GM19035 (cell line): ENCODE measurements at regions not wholly inside any gene's neighbourhood (a gene's known extent, or its start where the extent isn't known, plus 50 kb on each side); places are given as distances from the start of the nearest gene placed in this dataset.
"Not testable (repeated sequence)": the region's sequence is repeated elsewhere in the genome, so short reads cannot be mapped to it uniquely, and the experiment has no call there.

Source experiments
- ATAC-seq: cut with Tn5 transposase; IDR thresholded peaks from one replicate; pipeline ENCODE4 v1.9.1; 2021; ENCODE audit not compliant: unreplicated experiment

DNA sequence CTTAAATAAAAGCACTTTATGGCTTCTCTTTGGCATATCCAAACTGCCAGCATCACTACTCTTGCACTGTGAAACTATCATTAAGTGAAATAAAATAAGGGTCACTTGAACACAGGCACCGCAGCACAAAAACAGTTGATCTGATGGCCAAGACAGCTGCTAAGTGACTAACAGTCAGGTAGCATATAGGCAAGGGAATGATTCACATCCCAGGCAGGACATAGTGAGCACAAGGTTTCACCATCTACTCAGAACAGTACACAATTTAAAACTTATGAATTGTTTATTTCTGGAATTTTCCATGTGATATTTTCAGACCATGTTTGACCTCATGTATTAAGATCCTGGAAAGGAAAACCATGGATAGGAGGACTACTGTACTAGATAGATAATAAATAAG, 214.2 kb downstream of the MREG start:
- no peak for ATAC-seq

DNA sequence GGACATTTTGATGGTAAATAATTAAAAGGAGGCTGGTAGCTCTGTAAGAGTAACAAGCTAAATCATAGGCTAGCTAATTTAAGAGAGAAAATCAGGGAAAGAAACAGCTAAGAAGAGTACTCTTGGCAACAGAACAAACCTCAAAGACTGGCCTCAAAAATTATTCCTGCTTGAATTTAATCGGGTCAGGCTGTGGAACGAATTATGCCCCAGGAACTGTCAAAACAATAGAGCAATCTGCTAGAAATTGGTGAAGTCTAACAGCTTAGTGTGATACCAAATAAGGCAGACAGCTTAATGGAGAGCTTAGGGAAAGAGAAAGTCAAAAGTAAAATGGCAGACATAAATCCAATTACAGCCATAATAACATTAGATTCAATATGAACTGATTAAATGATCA, 215.7 kb downstream of the MREG start:
- no peak for ATAC-seq

DNA sequence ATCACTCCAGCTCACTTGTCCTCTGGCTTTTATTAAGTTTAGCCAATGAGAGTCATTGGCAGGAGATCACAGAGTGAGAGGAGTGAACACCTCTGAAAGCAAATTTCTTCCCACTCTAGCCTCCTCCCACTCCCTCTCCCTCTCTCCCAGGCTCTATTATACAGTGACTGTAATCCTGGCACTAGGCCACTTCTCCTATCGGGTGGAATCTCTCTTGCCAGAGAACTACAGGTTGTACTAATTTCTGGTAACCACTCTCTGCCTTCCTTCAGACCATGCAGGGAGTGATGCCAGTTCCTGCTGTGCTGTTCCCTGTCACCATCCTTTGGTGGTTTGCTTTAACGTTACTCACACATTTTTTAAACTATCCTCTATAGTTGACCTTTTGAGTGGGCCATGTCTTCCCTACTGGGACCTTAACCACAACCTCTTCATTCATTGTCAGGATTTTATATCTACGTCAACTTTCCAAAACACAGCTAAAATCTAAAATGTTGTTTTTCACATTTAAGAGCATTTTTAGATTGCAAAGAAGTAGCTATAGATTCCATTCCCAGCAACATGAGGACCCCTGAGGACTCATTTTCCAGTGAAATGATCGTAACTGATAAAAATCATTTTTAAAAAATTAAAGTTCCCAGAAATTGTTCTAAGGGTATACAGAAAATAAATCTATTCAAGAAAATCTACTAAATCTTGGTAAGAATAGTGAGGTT, 217.1 kb downstream of the MREG start:
- no peak for ATAC-seq

DNA sequence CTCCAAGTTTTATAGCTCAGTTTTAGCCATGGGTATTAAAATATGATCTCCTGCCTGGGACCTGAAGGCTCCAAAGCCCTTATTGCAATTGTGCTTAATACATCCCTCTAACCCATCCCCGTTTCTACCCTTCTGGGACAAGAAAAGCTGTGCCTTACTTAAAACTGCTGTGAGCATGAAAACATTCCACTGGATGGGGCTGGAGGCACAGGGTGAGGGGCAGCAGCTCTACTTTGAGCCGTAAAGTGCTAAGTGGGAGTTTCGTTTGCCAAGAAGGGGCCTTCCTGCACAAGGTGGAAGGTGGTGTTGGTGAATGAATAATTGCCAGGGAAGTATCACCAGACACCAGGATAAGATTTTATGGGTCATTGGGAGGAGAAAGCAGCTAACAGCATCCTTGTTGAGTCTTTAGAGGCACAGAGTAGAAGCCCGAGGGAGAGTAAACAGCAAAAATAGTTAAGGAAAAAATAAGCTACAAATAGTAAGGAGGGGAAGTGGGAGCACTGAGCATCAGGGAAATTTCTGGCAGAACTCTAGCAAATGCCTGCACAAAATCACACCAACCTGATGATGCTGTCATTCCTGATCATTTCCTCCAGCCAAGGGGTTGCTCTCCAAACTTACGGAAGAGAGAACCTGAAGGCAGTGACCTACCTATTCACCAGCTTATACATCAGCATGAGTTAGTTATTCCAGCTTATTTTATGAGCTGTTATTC, 218.4 kb downstream of the MREG start:
- ATAC-seq, result no peak

DNA sequence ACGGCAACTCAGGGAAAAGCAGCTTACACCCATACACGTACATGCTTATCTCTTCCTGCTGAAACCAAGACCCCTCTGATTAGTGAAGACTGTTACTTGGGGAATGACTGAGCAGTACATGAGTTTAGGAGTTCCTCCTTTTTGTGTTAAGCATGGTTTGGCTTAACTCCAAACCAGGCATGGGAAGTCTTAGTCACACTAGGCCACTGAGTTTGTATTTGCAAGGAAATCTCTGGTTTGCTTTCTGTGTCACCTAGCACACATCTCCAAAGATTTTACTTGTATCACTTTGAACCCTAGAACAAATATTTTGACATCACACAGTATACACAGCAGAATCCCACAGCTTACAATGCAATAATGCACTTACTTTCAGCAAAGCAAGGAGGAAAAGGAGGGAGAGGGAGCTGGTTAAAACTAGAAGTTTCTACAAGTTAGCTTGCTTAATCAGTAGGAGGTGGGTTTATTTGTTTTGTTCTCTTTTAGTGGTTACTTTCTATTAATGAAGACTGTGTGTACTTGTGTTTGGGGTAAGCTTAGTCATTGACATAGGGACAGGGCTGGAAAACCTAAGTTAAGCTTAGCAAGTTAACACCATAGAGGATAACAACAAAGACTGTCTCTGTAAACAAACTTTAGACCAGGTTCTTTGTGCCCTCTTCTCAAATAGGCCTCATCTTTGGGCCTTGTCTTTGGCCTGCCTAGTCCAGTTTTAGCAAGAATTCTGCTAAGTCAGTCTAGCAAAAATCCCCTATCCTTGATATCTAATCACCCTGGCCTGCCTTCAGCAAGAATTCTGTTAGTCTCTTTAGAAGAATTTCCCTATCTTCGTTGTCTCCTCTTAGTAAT, 219.4 kb downstream of the MREG start:
- no peak for ATAC-seq

GRCh38 chr2:215791481-215791937, 221.8 kb downstream of the MREG start:
- no peak for ATAC-seq

DNA sequence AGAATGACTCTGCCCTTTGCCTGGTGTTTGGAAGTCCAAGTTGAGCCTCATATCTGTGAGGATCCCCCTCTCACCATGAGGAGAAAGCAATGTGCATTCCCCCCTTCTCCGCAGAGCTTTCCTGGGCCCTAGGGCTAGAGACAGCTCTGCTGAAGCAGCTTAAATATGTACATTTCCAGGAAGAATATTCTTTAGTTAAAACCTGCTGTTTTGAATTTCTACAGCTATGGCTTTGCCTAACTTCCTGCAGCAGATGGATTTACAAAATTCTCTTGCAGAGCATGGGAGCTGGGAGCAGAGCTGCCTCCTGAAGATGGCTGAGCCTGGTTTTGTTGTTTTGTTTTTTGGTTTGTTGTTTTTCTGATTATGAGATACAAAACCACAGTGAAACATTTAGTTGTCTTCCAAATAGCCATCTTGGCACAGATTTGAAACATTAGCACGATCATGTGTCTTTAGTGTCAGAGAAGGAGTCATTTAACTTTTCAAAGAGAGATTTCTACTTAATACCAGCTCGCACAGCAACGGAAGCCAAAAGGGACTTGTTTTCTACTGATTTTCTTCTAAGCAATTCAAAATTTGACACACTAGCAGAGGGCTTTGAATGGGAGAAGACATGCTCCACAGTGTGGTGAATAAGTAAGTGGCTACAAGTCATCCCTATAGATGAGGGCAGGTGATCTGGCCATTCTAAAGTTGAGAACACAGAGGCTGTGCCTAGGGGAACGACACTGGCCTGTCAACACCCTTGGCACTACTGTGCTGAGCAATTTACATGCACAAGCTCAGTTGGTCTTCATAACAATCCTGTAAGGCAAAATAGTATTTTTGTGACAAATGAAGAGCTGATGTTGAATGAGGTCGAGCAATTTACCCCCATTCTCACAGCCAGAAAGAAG, 222.6 kb downstream of the MREG start:
- ATAC-seq, result no peak

DNA sequence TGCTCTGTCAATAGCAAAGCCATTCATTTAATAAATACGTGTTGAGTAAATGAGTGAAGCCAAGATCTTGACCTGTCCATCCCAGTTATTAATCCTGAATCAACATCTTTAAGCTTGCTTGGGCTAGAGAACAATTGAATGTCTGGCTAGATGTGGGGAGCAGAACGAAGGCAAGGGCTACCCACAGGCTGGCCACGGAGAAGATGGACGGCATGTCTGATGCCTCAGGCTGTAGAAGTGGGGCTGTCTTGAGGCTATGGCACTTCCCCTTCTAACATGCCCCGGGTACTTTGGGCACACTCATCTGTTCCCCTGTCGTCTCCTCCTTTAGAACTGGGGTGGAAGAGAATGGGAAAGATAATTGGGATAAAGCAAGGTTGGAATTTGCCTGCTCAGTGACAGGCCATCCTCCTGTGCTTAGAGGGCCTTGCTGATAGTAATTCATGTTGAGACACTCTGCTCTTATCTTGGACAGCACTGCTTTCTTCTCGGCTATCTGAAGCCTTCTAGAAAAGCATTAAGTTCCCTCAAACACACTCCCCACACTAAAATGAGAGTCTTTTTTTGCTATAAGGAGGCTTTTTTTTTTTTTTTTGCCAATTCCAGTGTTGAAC, 225.7 kb downstream of the MREG start:
- ATAC-seq, result no peak

DNA sequence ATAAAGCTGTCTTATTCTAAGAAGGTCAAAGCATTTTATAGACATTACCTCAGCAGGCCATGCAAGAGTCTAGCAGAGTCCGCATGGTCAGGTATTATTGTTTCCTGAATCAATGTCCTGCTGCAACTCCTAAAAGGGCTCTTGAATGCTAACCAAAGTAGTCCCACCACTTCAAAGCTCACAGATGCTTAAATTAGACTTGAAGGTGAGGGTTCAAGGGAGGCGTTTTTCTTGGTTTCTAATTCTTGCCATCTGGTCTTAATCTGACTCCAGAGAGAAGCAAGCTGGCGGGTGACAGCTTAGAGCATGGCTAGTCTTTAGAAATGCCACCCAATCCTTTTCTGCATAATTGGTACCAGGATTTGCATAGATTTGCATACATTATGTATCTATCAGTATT, 226.3 kb downstream of the MREG start:
- no peak for ATAC-seq

DNA sequence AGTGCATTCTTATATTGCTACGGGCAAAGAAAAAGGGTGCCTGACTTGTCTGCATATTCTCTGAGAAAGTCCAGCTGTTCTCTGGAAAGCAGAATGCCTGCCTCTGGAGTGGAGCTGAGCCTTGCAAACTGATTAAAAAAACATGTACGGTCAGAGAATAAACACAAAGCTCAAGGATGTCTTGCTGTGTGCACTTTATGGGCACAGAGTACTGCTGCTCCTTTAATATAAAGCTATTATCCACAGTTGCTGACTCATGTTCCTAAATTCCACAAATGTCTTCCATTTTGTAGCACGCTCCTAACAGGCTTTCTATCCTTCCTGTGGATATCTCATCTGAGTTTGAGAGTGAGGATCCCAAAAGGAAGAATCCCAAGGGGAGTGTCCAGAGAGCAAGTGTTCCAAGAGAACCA, 229.0 kb downstream of the MREG start:
- ATAC-seq, result no peak

GRCh38 chr2:215783640-215784039, 229.7 kb downstream of the MREG start:
- not testable (repeated sequence) for ATAC-seq

DNA sequence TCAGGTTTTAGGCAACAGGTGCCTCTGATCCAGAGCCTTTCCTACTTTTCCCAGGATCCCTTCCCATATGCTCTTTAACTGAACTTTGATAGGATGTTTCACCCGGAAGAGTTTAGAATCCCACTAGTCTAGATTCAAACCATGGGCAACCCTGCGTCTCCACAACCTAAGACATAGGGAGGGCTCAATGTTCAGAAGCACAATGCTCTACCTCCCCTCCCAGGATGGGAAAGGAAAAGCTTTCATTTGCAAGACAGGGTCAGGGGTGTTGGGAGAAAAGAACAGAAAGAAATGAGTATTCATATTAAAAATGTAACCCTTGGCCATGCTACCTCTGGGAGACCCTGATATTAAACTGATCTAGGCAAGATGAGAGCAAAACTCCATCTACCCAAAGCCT, 230.4 kb downstream of the MREG start:
- no peak for ATAC-seq

- ATAC-seq, result no peak
Measured at GRCh38 chr2:215782295-215782694, 231.1 kb downstream of the MREG start.

- ATAC-seq, result no peak
Measured at GRCh38 chr2:215780907-215781685, 232.3 kb downstream of the MREG start.

DNA sequence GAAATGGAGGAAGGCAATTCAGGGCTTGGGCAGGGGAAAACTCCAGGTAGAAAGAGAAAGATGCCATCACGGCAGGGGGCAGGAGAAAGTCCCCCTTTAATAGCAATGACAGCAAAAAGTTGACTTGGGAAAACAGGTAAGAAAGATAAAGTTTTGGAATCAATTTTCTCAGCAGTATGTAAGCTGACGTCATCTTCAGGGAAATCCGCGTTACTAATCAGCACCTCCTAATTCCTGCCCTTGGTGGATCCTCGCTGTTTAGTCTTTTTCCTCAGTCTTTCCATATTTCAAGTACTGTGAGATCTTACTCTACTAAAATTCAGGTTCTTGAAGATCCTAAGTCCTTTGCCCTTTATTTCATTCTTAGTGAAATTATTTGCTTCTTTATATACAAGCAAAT, 233.0 kb downstream of the MREG start:
- ATAC-seq, result no peak

DNA sequence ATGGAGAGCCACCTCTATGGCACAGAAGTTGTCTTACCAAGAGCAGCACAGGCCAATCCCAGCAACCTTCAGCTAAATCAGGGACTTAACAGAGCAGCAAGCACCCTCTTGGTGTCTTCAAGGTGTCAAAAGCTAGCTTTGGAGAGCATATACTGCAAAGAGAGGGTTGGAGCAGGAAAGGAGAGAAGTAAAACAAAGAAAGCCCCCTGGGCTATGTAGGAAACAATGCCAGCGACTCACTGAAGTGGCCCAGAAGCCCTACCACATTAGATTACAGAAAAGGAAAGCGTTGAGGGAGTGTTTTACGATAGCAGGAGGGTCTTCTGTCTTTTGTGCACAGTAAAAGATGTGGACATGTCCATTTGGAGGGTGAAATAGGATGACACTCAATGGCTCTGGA, 233.4 kb downstream of the MREG start:
- no peak for ATAC-seq

- no peak for ATAC-seq
Measured at GRCh38 chr2:215777465-215778044, 235.8 kb downstream of the MREG start.

DNA sequence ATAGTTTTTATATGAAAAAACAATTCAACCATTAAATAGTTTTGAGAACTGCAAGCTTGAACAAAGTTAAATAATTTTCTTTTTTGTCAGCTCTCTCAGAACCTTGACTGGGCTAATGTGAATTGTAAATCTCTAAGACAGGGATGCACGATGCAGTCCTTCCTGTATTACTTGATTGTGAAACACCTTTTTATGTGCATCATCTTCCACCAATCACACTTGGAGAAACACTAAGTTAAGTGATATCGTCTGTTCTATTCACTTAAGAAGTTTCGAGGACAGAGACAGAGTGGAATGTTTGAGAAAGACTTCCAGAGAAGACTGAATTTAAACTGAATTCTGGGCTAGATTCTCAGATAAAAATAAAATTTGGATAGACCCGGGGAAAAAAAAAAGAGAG, 238.2 kb downstream of the MREG start:
- no peak for ATAC-seq

DNA sequence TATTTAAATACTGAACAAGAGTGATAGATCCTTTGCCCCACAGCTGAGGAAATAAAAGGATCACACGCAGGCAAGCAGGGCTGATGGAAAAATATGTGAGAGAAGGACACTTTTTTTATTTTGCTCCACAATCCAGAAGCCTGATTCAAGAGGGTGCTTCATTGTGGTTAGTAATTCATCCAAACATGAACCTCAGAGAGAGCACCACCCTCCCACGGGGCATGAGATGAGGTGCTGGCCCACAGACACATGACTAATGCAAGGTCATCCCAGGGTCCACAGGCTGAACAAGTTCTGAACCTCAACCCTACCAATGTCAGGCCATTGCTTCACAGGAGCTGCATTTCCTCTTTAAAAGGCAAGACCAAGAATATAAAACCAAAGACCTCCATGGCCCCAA, 239.6 kb downstream of the MREG start:
- no peak for ATAC-seq
